ENCODE measurements at regions not wholly inside any gene's neighbourhood (a gene's known extent, or its start where the extent isn't known, plus 50 kb on each side); places are given as distances from the start of the nearest gene placed in this dataset.
"Not testable (repeated sequence)": the region's sequence is repeated elsewhere in the genome, so short reads cannot be mapped to it uniquely, and the experiment has no call there.

GRCh38 chr20:47973519-47974233, 188.4 kb upstream of the SULF2 start:
- no peak for DNase-seq (ENCODE audit: low spot score)
- Mint-ChIP-seq H3K27ac (no peak overlapping the region), H3K27me3 (ENCODE audit: insufficient read depth) (peaks cover 3% of the 10 kb centered on the region), H3K4me3 (no peak overlapping the region), H3K9me3 (no peaks in the 10 kb centered on the region), H3K4me1 (ENCODE audit: low read depth) (peaks cover 9% of the 10 kb centered on the region), H3K36me3 (ENCODE audit: low read depth) (no peaks in the 10 kb centered on the region)
- intact Hi-C loops (cut with micrococcal nuclease), result no loop called here

DNA sequence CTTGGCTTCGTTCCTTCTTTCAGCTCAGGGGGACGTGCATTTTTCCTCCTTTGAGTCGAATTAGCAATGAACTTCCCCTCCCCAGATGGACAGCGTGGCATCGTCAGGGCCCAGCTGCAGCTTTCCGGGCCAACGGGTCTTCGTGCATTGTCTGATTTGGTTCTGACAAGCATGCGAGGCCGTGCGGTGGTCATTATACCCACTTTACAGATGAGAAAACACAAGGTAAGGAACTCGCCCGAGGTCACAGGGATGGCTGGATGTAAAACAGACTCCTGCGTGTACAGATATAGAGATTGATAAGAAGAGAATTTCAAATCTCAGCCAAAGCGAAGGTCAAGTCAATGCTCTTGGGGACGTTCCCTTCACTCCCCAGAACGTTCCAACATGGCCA, 187.6 kb upstream of the SULF2 start:
- Mint-ChIP-seq H3K9me3 (no peaks in the 10 kb centered on the region), H3K27me3 (ENCODE audit: insufficient read depth) (peaks cover 3% of the 10 kb centered on the region), H3K4me1 (ENCODE audit: low read depth) (peaks cover 6% of the 10 kb centered on the region), H3K27ac (no peak overlapping the region), H3K4me3 (no peak overlapping the region), H3K36me3 (ENCODE audit: low read depth) (no peaks in the 10 kb centered on the region)
- DNase-seq (ENCODE audit: low spot score), result no peak
- intact Hi-C loops (cut with micrococcal nuclease), result no loop called here

DNA sequence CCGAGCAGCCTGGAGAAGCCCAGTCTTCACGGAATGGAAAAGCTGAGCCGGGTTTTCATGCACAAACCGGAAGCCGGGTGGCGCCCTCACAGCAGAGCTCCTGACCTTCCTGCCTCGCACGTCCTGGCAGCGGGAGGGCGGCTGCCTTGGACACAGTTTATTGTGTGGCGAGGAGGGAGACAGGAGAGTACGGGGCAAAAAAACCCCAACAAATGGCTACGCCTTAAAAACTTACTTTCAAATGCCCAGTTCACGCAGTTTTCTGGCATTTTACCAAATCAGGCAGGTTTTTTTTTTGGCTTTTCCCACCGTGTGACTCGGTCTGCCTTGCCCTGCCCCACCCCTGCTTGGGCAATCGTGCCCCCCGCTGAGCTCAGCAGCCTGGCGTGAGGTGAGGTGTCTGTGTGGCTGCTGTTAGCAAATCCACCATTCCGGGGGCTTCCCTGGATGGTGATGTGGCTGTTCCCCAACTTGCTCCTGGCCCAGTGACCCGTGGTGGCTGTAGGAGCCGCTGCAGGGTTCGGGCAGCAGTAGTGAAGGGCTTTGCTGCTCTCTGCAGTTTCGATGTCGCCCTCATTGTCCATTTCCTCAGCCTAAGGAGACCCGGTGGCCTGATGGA, 187.1 kb upstream of the SULF2 start:
- H3K9me3 Mint-ChIP-seq; H3K27ac Mint-ChIP-seq; H3K4me1 Mint-ChIP-seq (ENCODE audit: low read depth); H3K27me3 Mint-ChIP-seq (ENCODE audit: insufficient read depth); H3K36me3 Mint-ChIP-seq (ENCODE audit: low read depth); DNase-seq (ENCODE audit: low spot score); intact Hi-C loops (cut with micrococcal nuclease); H3K4me3 Mint-ChIP-seq: not testable (repeated sequence)

DNA sequence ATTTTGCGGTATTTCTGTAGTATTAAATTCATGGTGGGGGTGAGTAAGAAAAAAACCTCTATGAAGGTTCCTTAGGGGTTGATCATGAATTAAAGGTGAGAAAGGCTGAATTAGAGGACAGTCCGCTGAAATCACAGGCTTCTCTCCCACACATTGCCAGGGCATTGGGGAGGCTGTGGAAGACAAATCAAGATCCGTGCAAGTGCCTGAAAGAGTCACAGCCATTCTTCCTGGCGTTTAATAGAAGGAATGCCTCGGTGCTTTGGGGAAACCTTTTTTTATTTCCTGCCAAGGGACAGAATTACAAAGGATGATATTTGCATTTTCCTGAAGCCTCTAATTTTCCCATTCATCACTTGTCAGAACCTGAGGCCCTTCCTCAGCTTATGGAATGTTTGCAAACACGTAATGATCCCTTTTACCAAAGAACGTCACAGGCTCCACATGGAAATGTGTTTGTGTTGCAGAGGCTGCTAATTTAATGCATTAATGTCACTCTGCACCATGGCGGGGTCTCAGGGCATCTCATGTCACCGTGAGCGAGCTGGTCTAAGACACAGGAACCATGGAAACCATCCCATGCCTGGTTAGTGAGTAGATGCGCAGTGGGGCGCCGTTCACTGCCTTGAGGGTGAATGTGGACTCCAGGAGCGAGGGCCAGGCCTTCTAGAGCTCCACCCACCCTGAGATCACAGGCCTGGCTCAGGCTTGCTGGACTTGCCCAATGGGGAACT, 185.9 kb upstream of the SULF2 start:
- H3K9me3 Mint-ChIP-seq, result no peaks in the 10 kb centered on the region
- no peak overlapping the region for H3K27ac Mint-ChIP-seq
- intact Hi-C loops (cut with micrococcal nuclease), result no loop called here
- no peak overlapping the region for H3K4me3 Mint-ChIP-seq
- peaks cover 3% of the 10 kb centered on the region for H3K27me3 Mint-ChIP-seq (ENCODE audit: insufficient read depth)
- no peaks in the 10 kb centered on the region for H3K4me1 Mint-ChIP-seq (ENCODE audit: low read depth)
- DNase-seq (ENCODE audit: low spot score), result no peak
- H3K36me3 Mint-ChIP-seq (ENCODE audit: low read depth), result no peaks in the 10 kb centered on the region

- Mint-ChIP-seq H3K4me1 (ENCODE audit: low read depth) (no peaks in the 10 kb centered on the region), H3K36me3 (ENCODE audit: low read depth) (no peaks in the 10 kb centered on the region), H3K4me3 (no peak overlapping the region), H3K27ac (no peak overlapping the region), H3K27me3 (ENCODE audit: insufficient read depth) (peaks cover 3% of the 10 kb centered on the region), H3K9me3 (no peaks in the 10 kb centered on the region)
- DNase-seq (ENCODE audit: low spot score), result no peak
- intact Hi-C loops (cut with micrococcal nuclease), result no loop called here
Measured at GRCh38 chr20:47970282-47970903, 185.1 kb upstream of the SULF2 start.

GRCh38 chr20:47969426-47969825, 184.1 kb upstream of the SULF2 start:
- H3K4me1 Mint-ChIP-seq (ENCODE audit: low read depth), result no peaks in the 10 kb centered on the region
- intact Hi-C loops (cut with micrococcal nuclease), result no loop called here

DNA sequence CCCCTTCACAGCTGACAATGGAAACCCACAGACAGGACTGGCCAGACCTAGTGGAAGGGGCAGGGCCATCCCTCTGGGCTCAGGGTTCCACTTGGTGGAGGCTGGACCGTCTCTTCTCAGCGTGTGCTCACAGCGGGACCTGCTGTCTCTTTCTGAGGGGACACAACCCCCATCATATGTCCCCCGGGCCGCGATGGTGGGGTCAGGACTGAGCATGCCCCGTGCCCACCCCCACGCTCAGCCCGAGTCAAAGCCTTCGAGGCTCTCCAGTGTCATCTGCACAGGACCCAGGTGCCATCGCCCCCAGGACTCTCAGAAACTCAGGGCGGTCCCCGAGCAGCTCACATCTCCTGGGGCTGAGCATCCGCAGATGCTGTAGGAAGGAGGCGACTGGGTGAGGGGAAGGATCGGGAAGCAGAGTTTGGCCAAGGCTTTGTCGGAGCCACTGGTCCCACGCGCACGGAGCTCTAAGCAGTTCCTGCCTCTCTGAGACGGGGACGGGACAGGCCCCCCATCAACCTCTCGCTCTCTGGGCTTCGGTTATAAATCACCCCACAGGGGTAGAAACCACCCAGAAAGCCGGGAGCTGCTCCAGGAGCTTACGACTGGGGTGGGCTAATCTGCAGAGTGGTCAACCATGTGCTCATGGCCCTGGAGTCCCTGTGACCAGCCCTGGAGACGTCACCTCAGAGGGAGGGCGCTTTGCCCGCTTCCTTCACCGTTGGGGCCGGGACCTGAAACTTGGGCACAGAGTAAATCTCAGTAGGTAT, 183.4 kb upstream of the SULF2 start:
- H3K4me3 Mint-ChIP-seq, result no peak overlapping the region
- no peaks in the 10 kb centered on the region for H3K36me3 Mint-ChIP-seq (ENCODE audit: low read depth)
- no peaks in the 10 kb centered on the region for H3K9me3 Mint-ChIP-seq
- DNase-seq (ENCODE audit: low spot score), result no peak
- H3K27ac Mint-ChIP-seq, result no peak overlapping the region
- intact Hi-C loops (cut with micrococcal nuclease), result no loop called here
- H3K4me1 Mint-ChIP-seq (ENCODE audit: low read depth), result no peaks in the 10 kb centered on the region
- H3K27me3 Mint-ChIP-seq (ENCODE audit: insufficient read depth), result peaks cover 3% of the 10 kb centered on the region

More at GRCh38 chr20:47969426-47969825, 184.1 kb upstream of the SULF2 start:
- H3K36me3 Mint-ChIP-seq (ENCODE audit: low read depth), result no peaks in the 10 kb centered on the region
- peaks cover 3% of the 10 kb centered on the region for H3K27me3 Mint-ChIP-seq (ENCODE audit: insufficient read depth)
- no peaks in the 10 kb centered on the region for H3K9me3 Mint-ChIP-seq
- H3K4me3 Mint-ChIP-seq, result no peak overlapping the region
- no peak for DNase-seq (ENCODE audit: low spot score)
- no peak overlapping the region for H3K27ac Mint-ChIP-seq

- no peaks in the 10 kb centered on the region for H3K36me3 Mint-ChIP-seq (ENCODE audit: low read depth)
- H3K4me1 Mint-ChIP-seq (ENCODE audit: low read depth), result no peaks in the 10 kb centered on the region
- DNase-seq (ENCODE audit: low spot score), result no peak
- no peak overlapping the region for H3K4me3 Mint-ChIP-seq
- no peaks in the 10 kb centered on the region for H3K27me3 Mint-ChIP-seq (ENCODE audit: insufficient read depth)
- no peak overlapping the region for H3K27ac Mint-ChIP-seq
- intact Hi-C loops (cut with micrococcal nuclease), result no loop called here
- H3K9me3 Mint-ChIP-seq, result no peaks in the 10 kb centered on the region
Measured at GRCh38 chr20:47964149-47964548, 178.9 kb upstream of the SULF2 start.

DNA sequence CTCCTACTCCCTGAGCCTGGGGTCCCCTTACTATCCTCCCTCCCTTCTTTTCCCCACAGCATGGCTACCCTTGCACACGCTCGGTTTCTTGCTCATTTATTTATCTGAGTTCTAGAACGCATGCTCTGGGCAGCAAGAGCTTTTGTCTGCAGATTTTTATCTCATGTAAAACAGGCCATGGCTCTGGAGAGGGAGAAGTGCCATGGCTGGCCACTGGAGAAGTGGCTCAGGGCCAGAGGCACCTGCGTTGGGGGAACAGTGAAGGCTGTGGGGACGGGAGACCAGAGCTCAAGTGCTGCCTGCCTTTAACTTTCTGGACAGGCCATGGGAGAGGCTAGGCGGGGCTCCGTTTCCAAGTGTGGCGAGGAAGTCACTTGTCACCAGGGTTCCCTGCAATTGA, 177.7 kb upstream of the SULF2 start:
- no peak for DNase-seq (ENCODE audit: low spot score)
- H3K4me1 Mint-ChIP-seq (ENCODE audit: low read depth), result no peaks in the 10 kb centered on the region
- H3K36me3 Mint-ChIP-seq (ENCODE audit: low read depth), result no peaks in the 10 kb centered on the region
- no peaks in the 10 kb centered on the region for H3K9me3 Mint-ChIP-seq
- H3K27me3 Mint-ChIP-seq (ENCODE audit: insufficient read depth), result no peaks in the 10 kb centered on the region
- H3K4me3 Mint-ChIP-seq, result no peak overlapping the region
- H3K27ac Mint-ChIP-seq, result no peak overlapping the region
- intact Hi-C loops (cut with micrococcal nuclease), result no loop called here

- no peak for DNase-seq (ENCODE audit: low spot score)
- no peaks in the 10 kb centered on the region for H3K9me3 Mint-ChIP-seq
- intact Hi-C loops (cut with micrococcal nuclease), result no loop called here
- H3K4me3 Mint-ChIP-seq, result no peak overlapping the region
- no peak overlapping the region for H3K27ac Mint-ChIP-seq
- no peaks in the 10 kb centered on the region for H3K36me3 Mint-ChIP-seq (ENCODE audit: low read depth)
- H3K27me3 Mint-ChIP-seq (ENCODE audit: insufficient read depth), result no peaks in the 10 kb centered on the region
- no peaks in the 10 kb centered on the region for H3K4me1 Mint-ChIP-seq (ENCODE audit: low read depth)
Measured at GRCh38 chr20:47962286-47962963, 177.1 kb upstream of the SULF2 start.

- DNase-seq (ENCODE audit: low spot score), result no peak
- no peaks in the 10 kb centered on the region for H3K27me3 Mint-ChIP-seq (ENCODE audit: insufficient read depth)
- no peak overlapping the region for H3K4me3 Mint-ChIP-seq
- intact Hi-C loops (cut with micrococcal nuclease), result no loop called here
- no peaks in the 10 kb centered on the region for H3K36me3 Mint-ChIP-seq (ENCODE audit: low read depth)
- H3K27ac Mint-ChIP-seq, result no peak overlapping the region
- H3K9me3 Mint-ChIP-seq, result no peaks in the 10 kb centered on the region
- H3K4me1 Mint-ChIP-seq (ENCODE audit: low read depth), result no peaks in the 10 kb centered on the region
Measured at GRCh38 chr20:47960769-47961541, 175.7 kb upstream of the SULF2 start.

- DNase-seq (ENCODE audit: low spot score), result no peak
- Mint-ChIP-seq H3K9me3 (no peaks in the 10 kb centered on the region), H3K27ac (no peak overlapping the region), H3K27me3 (ENCODE audit: insufficient read depth) (no peaks in the 10 kb centered on the region), H3K36me3 (ENCODE audit: low read depth) (no peaks in the 10 kb centered on the region), H3K4me1 (ENCODE audit: low read depth) (peaks cover 4% of the 10 kb centered on the region), H3K4me3 (no peak overlapping the region)
- intact Hi-C loops (cut with micrococcal nuclease), result no loop called here
Measured at GRCh38 chr20:47960277-47960676, 175.0 kb upstream of the SULF2 start.
